NCI-H2171 treated with DMSO at 0.1 percent for 48 hours (cell line): ENCODE measurements at regions not wholly inside any gene's neighbourhood (a gene's known extent, or its start where the extent isn't known, plus 50 kb on each side); places are given as distances from the start of the nearest gene placed in this dataset.

Experiments used
- DNase-seq: peaks from one replicate; lab custom pipeline; 2025; lab: John Stamatoyannopoulos, UW

DNA sequence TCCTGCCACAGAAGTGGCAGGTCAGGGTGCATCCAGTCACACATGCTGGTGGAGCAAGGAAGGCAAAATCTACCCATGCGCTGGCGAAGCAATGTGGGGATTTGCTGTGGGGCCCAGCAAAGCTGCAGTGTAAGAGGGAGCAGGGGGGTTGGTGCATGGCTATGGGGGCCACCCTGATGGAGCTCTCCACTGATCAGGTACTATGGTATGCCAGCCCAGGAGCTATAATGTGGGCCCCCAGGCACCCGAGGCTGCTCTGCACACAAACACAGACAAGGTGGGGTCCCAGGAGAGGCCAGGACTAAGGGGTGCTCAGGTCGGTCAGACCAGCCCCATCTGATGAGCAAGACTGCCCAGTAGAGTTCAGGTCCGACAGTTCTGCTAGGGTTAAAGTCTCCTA lies 213.5 kb downstream of the ZC3H11B start:
- DNase-seq: no peak

DNA sequence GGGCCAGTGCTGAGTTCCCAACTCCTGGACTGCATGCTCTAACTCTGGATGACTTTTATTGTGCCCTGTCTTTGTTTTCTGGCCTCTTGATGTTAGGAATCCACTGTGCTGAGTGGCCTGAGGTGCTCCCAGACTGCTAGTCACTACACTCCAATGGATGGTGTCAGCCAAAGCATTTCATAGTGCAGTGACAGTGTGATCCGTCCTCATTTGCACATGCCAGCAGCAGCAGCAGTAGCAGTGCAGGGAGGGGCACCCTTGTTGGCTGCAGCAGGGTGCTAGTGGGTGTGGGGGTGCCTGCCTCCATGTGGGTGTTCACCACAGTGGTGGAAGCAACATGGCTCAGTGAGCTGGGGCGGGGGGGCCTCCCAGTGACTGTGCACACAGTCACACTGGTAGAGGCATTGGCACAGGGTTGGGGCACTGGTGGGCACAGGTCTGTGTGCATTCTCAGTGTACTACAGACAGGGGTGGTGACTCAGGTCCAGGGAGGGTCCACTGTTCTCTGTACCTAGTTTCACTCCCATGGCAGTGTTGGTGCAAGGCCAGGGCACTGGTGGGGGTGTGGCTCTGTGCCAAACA lies 214.0 kb downstream of the ZC3H11B start:
- DNase-seq: no peak

DNA sequence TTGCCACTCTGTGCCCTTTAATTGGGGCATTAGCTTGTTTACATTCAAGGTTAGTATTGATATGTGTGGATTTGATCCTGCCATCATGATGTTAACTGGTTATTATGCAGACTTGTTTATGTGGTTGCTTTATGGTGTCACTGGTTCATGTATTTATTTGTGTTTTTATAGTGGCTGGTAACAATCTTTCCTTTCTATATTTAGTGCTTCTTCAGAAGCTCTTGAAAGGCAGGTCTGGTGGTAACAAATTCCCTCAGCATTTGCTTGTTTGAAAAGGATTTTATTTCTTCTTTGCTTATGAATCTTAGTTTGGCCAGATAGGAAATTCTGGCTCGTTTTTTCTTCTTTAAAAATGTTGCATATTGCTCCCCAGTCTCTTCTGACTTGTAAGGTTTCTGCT lies 215.4 kb downstream of the ZC3H11B start:
- DNase-seq: no peak

DNA sequence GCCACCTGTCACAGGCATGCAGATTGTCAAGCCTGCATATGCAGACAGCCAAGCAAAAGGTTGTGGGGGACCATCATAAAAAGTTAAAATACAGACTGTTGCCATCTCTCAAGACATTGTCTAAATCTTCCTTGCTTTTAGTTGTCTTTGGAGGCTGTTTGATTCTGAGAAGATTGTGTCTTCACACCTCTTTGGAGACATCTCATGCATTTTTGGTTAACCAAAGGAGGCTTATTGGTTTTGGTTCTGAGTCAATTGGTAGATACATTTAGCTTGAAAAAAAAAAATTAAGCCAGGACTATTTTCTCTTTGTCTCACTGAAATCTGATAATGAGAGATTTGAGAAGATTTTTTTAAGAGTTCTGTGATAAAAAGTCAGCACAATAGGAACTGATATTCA lies 217.6 kb downstream of the LYPLAL1 start:
- DNase-seq: no peak

DNA sequence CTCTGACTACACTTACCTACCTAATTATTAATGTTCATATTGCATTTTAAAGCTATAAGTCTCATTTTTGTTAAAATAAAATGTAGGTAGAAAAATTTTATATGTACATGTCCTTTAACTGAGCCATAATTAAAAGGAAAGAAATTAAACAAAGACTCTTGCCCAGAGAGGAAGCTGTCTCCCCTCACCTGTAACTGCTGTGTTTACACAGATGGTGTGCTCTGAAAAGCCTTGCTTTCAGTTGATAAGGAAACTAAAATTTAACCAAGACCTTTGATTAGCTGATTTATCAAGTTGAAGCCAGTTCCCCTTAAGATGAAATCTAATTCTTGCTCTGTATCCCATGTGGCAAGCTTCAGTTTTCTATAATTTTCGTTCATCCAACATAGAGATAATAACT lies 213.5 kb downstream of the LYPLAL1 start:
- DNase-seq: peak; percentile 19

DNA sequence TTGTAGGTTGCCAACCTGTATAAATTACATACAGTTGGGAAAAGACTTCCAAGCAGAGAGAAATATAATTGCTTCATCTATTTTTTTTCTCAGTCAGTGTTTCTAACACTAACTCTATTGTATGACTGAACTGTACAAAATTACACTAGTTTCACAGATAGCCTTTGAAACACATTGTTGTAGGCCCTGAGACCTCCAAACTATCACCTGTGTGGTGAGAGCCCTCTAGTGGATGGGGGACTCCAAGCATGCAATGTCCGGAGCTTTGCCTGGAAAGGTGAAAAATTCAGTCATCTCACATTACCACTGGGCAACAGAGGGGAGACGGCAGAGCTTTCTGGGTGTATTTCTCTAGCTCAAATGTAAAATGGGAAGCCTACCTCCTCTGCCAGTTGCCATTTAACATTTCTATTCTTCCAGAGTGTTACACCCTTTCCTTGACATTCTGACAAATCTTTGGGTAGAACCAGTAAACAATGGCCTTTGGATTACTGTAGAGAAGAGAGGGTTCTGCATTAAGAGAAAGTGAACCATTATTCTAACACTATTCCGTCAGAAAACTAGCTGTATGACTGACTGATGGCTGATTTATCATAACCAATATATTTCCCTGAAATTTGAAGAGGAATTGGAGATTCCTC lies 212.2 kb downstream of the LYPLAL1 start:
- DNase-seq: peak; percentile 33

DNA sequence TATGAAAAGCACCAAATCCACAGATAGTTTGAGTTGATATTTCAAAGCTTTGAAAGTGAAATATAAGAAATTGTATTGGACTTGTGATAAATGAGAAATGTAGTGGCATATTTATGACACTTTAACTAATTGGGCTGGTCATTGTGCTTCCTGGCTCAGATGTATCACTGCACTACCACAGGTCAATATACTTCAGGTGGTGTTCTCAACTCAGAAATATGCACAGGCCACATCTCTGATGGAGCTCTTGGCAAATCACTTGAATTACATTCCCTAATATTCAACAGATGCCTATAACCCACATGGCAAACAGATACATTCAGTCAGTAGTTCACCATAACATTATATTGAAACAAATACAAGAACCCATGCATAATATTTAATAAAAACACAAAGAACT lies 209.6 kb downstream of the LYPLAL1 start:
- no peak for DNase-seq

DNA sequence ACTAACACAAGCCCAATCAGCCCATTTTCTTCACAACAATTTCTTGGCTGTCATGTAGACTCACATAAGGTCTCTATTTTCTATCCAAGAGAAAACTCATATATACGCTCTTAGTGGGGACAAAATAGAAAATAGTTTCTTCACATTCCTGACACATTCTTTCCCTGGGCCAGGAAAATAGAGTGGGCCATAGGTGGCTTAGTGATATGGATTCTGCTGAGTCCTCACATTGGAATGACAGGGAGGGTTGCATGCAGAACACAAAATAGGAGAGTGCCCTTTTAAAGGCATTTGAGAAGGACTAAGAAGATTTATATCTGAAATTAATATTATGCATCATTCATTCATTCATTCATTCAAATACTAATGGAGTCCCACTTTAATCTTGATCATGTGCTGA lies 207.7 kb downstream of the LYPLAL1 start:
- DNase-seq: no peak

DNA sequence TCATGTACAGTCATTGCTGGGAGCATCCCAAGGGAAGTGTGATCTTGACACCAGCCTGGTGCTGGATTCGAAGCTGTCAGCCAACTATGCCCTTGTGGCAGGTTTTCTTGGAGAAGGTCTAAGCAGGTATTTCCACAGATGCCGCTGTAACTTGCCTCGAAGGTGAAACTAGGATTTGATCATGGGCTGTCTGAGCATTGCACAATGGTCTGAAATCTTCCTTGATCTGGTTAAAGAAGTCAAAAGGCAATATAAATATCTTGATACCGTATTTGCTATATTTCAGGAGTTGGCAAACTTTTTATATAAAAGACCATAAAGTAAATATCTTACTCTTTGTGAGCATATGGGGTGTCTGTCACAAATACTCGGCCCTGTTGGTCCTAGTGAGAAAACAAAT lies 206.8 kb downstream of the LYPLAL1 start:
- DNase-seq: no peak

DNA sequence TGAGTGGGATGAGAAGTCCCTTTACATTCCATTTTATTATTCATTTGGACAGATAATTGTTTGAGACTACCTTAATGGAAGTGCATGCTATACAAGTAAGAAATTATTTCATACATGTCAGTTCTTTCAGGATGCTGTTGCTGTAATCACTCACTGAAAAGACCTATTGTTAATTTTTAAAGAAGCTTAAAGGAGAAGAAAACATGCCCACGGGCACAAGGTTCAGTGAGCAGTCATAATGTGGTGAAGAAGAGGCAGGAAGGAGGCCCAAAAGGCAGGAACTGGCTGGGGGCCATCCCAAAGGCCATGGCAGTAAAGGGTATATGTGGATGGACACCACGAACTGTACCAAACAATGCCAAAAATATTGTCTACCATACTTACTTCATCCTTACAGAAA lies 206.0 kb downstream of the LYPLAL1 start:
- no peak for DNase-seq

DNA sequence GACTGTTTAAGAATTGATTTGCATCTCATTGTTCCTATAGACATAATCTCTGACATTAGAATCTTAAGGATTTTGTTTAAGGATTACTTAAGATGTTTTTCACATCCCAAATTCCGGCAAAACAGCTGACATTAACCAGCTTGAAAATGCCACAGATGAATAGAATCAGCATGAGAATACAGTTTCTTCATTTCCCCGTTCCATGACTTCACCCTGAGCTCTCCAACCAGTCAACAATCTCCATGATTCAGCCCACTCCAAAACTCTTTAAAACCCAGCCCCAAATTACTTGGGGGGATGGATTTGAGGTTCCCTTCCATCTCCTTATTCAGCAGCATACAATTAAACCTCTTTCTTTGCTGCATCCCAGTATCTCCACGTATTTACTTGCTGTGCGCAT lies 201.0 kb downstream of the LYPLAL1 start:
- no peak for DNase-seq

DNA sequence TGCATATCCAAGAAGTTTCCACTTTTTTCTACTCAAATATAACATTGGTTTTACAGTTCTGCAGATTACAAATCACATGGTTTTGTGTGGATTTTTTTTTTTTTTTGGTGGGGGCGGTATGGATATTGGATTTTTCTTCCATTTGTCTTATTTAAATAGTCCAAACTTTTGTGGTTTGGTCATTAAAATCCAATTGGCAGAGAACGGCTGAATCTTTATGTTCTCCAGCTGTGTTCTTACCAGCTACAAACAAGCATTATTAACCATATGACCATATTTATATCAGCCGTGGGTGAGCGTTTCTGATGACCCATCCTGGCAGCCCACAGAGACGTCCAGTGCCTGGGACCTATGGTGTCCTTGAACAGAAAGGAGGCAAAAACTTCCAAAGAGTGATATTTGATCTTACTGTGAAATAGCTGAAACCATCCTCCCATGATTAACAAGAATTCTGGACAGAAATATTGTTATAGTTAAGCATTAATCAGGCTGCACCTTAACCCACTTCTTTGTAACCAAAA lies 200.4 kb downstream of the LYPLAL1 start:
- DNase-seq: no peak

DNA sequence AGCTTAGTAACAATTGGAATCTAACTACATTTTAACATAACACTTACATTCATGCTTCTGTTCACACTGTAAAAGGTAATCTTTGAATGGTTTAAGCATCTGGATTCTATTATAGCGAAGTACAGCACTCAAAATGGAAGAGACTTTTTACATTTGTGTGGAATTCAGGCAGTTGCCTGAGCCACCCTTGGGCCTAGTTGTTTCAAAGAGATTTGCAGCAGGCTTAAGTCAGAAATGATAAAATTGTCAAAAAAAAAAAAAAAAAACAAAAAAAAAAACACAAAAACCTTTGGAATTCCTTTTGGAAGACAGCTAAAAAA lies 199.9 kb downstream of the LYPLAL1 start:
- no peak for DNase-seq

DNA sequence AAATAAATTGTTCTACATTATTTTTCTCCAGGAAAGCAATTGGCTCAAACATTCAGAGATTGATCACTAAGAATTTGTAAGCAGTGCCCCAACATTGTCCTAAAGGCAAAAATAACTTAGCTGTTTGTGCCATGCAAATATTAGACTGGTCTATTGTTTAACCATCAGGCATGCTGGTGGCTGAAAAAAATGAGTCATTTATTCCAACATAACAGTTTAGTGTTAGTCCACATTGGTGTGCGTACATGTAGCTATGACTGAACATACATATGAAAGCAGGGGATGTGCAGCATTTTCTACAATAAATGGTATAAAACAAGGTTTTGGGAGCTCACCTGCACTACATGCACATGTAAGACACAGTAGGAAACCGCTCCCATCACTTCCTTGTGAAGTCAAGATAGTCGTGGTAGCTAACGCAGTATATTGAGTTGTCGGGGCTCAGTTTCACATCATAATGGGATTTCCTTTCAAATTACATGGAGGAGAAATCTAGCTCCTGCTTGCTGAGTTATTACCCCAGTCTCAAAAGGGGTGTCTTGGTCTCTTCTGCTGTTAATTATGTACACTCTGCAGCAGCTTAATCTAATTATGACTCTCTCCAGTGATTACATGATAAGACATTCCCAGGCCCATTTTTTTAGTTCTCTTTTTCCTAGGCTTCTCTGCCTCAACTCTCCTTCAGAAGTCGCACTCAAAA lies 199.4 kb downstream of the LYPLAL1 start:
- no peak for DNase-seq

DNA sequence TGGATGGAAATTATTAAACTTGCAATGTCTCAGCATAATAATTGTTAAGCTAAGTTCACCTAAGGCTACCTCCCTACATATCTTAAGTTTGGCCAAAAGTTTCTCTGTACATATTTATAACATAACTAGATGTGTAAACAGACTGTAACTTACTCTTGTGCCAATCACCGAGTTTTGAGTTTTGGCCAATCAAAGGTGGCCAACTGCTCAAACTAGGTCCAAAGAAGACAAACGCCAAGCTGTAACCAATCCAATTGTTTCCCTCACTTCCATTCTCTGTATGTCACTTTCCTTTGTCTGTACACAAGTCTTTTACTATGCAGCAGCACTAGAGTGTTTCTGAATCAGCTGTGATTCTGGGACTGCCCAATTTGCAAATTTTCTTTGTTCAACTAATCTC lies 197.8 kb downstream of the LYPLAL1 start:
- DNase-seq: no peak

DNA sequence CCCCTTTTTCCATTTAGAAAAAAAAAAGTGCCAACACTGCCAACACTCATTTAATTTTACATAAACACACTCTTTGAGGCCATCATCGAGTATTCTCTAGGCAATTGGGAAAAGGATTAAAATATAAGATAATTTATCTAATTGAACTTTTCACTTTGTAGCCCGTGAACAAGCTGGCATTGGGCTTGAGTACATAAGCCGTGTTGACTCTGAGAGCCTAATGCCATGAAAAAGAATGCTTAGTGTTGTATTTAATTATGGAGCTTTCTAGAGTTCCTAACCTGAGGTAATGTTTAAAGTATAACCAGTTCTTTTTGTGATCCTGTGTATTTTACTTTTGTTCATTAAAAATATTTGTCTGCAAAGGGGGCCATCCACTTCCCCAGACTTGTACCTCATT lies 193.8 kb downstream of the LYPLAL1 start:
- DNase-seq: no peak

DNA sequence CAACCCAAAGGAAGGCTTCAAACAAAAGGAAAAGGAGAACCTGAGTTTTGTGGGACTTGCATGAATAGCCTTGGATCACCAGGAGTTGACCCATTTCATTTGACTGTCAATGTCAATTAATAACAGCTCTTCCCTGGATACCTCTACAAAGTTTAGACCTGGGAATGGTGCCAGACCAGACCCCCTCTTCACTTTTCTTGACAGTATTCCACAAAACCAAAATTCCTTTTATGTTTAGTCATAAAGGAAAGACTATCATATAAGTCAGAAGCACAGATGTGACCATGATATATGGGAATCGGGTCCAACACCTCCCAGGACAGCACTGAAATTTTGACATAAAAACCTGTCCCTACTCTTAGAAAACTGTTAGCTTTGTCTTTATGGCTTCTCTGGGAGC lies 191.8 kb downstream of the LYPLAL1 start:
- DNase-seq: no peak

DNA sequence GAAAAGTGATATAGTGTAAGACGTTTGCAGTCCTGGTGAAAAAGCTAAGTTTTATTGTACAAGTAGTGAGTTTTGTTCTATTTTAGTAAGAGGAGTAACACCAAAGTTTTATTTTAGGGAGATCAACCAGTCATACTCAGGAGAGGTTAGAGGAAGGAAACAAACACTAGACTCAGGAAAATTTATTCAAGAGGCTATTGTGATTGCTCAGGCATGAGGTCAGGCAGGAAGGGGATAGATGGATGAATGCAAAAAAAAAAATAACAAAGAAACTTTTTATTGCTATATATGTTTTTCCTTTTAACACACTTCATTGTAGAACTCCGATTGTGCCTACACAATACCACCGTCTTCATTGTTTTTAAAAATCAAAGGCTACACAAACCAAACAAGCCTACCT lies 189.0 kb downstream of the LYPLAL1 start:
- no peak for DNase-seq

DNA sequence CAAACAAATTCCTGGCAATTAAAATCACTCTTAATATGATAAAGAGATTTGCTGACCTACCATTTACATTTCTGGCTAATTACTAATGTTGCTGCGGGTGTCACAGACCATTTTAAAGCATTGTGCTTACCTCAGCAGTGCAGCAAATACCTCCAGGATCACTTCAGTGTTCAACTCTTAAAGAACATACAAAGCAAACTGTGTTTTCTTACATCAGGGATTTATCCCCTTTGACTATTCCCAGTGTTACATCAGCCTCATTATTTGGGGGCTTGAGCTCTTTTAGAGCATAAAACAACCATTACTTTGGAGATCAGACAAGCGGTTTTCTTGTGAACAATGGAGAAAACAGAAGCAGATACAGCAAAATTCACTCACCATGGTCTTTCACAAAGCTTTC lies 185.4 kb downstream of the LYPLAL1 start:
- DNase-seq: no peak

DNA sequence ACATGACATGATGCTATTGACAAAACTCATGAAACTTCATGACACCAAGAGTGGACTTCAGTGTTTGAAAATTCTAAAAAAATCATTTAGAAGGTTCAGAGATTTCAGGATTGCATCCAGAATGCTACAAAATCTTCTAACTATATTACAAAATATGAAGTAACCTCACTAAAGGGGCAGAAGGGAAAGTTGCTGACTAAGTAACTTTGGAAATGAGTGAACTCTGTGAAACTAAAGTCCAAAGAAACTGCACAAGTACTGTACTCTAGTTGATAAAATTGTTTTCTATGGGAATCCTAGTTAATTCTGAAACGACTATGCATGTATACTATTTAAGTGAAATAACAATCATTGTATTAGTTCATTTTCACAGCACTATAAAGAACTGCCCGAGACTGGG lies 184.4 kb downstream of the LYPLAL1 start:
- DNase-seq: no peak

DNA sequence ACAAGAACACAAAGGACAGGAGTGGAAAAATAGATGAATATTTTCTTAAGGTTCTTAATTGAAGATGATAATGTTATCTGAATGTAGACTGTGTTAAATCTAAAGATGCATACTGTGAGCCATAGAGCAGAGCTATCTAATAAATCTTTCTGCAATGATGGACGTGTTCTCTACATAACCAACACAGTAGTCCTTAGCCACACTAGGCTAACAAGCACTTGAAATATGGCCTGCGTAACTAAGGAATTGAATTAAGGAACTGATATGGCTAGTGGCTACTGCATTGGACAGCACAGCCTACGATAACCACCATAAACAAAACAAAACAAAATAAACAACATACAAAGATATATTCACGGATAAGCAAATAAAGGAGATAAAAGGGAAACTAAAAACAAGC lies 181.3 kb downstream of the LYPLAL1 start:
- no peak for DNase-seq

DNA sequence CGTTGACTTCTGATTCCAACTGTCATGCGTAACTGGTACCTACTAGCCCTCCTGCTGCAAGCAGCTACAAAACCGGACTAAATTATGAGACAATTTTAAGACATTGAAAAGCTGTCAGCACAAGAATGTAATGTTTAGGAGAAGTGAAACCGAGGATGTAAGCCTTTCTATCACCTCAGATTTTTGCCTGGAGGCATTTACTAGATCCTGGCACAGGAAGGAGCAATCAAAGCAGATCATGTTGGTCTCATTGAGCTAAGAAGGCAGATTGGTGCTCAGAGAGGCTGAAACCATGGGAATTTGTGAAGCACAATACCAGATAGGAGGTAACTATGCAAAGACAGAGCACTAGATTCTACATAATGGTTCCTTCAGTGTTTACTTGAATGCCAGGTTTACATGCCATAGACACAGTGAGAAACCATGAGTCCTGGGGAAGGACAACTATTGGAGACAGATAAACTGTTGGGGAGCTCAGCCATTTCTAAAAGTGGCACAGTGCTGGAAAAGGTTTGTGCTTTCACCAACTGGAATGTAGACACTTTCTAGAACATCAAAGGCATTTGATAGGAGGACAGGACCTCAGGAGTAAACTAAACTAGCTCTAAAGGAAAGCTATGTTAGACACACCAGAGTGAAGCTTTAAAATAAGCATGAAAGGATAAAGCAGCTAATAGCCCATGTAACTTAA lies 179.4 kb downstream of the LYPLAL1 start:
- DNase-seq: no peak
